T-helper 1 cell (primary cell): ENCODE measurements at regions not wholly inside any gene's neighbourhood (a gene's known extent, or its start where the extent isn't known, plus 50 kb on each side); places are given as distances from the start of the nearest gene placed in this dataset.

Experiments
- DNase-seq, 5 donors: peaks; one replicate each; pipeline ENCODE4 v3.0.0-alpha.2; 2012 to 2020

DNA sequence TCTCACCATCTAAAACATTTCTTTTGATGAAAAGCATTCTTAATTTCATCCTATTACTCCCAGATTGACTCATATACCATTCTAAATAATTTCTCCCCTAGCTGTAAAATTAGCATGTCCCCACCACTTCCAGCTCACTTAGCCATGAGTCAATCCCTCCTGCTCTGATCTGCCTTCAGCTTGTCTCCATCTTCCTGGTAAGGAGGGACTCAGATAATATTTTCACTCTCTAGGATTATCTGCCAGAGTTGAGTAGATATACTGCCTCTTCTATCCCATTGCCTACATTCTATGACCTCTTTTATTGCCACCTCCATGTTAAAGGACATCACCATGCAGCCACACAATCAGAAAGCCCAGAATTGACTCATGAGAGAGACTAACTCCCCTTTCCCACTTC is 348.8 kb upstream of the POU3F2 start:
- DNase-seq, result no peak

GRCh38 chr6:98486057-98486456 is 348.3 kb upstream of the POU3F2 start:
- DNase-seq, result no peak

- no peak for DNase-seq
These were observed 346.8 kb upstream of the POU3F2 start for GRCh38 chr6:98487612-98488011.

DNA sequence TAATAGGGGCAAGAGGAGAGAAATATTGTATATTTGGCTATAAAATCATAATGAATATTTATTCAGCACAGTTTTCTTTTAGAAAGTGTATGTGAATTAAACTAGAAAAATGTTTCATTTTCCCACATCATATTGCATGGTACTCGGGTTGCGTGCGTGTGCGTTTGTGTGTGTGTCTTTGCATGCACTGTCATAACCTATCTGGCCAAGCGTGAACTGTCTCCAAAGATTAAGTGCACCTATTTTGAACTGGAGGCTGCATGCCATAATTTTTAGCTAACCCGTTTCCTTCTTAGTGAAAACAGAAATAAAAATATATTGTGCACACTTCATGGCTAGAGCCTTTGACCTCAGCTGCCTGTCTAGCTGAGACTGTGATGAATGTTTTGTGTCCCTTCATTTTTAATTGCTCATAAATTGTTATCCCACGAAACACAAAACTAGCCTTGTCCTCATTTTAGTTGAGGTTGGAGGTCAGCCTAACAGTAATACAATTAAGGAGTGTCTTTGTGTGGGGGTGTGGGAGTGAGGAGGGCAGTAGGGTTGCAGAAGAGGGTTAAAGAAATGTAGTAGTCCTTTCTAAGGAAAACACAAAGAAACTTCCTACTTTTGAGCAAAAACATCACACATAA is 336.1 kb upstream of the POU3F2 start:
- no peak for DNase-seq

DNA sequence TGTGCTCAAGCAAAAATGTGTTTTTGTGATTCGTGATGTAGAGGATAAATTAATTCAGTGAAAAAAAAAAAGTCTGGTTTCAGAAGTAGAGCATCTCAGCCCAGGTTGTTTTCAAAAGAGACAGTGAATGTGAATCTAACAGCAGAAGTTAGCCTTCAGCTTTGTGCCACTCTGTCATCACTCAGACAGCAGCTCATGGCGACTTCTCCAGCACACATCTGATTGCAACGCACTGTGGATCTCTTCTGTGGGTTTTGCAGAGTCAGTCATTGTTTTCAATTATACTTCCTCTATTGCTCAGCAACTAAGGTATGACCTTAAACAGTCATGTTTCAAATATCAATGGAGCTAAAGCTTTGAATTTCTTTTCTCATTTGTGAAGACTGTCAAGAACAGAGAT is 335.5 kb upstream of the POU3F2 start:
- DNase-seq, result no peak

DNA sequence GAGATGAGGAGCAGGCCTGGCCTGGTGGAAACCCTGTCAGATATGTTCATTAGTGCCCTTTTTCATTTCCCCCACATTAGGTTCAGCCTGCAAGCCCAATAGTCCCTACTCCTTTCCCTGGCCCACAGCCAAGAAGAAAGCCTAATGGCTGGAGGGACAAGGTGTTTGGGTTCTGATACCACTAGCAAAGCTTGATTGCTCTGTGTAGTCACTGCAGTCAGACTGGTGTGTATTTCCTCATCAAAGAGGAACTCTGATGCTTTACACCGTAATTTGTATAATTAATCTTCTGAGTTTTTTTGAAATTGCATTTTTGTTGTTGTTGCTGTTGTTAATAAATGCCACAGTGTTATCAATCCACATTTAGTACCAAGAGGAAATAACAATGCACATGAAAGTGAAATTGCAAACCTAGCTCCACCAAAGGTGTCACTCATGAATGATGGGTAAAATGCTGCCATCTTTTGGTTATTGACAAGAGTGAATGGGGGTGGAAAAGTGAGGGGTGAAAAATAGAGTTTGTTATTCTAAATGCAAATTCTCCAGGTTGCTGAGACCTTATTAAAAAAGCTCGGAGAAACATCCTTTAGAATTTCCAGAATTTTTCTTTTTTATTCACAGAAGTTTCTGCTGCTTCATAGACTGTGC is 320.2 kb upstream of the POU3F2 start:
- DNase-seq, result no peak

- DNase-seq, result no peak
These were observed 319.6 kb upstream of the POU3F2 start for GRCh38 chr6:98514796-98515195.

- DNase-seq, result no peak
These were observed 318.2 kb upstream of the POU3F2 start for GRCh38 chr6:98516206-98516605.

DNA sequence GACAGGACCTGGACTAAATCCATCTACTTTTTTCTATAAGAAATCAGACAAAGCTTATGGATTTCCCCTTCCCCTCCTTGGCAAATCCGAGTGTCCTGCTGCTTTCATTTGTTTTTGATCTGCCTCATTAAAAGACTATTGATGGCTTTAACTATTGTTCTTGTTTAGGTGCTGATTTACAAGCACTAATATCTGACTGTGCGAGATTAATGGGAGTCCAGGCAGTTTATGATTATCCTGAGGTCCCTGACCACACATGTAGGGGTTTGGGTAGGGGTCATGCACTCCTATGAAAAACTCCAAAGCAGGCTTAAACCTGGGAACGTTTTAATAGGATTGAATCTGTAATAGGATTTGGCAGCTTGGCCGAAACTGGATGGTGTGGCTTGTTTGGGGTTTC is 317.5 kb upstream of the POU3F2 start:
- DNase-seq, result no peak

DNA sequence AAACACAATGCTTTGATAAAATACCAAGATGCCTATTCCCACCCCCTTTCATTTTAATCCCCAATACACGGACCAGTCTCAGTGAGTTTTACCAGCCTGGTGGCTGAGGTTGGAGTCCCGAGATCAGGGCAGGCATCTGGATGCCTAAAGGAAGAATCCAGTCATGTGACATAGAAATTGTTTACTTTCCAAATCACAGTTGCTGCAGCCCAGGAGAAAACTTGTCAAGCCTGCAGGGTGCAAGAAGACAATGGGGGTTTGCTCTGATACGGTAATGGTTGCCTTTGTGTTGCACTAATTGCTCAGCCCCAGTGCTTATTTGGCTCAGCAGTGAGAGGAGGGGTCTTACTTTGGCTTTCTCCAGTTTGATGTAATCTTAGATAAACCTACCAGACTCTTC is 308.5 kb upstream of the POU3F2 start:
- no peak for DNase-seq

GRCh38 chr6:98526465-98526864 is 307.9 kb upstream of the POU3F2 start:
- DNase-seq, result no peak

GRCh38 chr6:98529364-98529763 is 305.0 kb upstream of the POU3F2 start:
- DNase-seq, result no peak

- DNase-seq, result no peak
These were observed 303.6 kb upstream of the POU3F2 start for GRCh38 chr6:98530732-98531131.

DNA sequence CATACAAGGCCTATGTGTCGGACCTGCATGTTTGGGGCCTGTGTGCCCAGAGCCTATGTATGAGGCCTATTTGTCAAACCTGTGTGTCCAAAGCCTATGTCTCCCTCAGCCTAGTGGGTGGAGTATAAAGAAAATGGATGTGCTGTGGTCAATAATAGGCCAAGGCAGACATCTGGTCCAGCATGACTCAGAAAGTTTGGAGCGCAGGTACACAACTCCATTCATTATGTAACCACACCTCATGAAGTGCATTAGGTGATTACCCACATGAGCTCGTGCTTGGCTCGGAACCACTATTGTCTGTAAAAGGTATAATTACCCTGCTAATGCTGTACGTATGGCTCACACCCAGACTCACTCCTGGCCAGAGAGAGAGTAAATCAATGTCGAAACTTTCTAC is 302.4 kb upstream of the POU3F2 start:
- no peak for DNase-seq

DNA sequence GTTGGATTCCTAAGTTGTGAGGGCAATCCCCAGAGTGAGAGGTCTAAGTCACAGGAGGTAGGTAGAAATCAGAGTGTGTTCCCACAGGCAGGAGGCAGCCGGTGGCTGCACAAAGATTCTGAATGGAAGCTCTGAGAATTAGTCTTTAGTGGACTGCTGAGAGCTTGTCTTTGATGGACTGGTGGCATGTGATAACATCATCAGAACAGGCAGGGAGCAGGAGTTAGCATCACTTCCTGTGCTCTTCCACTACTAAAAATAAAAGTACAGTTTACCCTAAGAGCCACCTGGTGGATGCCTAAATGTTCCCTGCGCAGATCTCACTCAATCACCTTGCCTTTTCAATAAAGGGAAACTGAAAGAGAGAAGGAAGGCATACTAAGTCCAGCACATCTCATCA is 294.6 kb upstream of the POU3F2 start:
- DNase-seq, result no peak

DNA sequence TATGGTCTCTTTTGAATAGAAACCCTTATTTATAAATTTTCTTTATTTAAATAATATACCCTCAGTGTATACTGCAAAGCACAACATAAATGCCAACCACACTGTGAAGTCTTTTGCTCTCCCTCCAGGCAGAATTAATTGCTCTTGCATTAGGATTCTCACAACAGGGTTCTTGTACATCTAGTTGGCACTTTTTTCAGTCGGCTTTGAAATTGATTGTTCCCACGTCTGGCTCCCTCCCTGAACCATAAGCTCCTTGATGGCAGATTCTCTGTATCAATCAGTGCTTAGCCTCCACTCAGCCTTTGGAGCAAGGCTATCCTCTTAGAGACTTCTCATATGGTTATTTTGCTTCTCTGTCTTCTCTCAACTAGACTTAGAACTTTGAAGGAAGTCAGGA is 288.0 kb upstream of the POU3F2 start:
- DNase-seq, result no peak

- no peak for DNase-seq
These were observed 287.2 kb upstream of the POU3F2 start for GRCh38 chr6:98547151-98547550.

GRCh38 chr6:98547634-98548033 is 286.7 kb upstream of the POU3F2 start:
- no peak for DNase-seq

DNA sequence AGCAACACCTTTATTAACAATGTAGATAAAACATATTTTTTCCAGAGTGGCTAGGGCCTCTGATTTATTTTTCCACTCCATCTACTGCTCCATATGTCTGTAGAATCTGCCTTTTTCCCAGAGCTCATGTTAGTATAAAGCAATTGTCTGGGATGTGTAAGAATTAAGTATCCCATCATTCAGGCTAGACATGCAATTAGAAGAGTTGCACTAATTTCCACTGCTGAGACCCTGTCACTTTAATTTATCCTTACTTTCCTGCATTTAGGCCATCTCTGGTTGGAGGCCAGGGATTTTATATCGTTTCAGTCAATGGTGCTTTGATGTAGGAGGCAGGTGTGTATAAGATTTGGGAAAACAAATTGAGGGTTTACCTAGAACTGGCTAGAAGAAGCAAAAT is 286.1 kb upstream of the POU3F2 start:
- DNase-seq, result no peak

DNA sequence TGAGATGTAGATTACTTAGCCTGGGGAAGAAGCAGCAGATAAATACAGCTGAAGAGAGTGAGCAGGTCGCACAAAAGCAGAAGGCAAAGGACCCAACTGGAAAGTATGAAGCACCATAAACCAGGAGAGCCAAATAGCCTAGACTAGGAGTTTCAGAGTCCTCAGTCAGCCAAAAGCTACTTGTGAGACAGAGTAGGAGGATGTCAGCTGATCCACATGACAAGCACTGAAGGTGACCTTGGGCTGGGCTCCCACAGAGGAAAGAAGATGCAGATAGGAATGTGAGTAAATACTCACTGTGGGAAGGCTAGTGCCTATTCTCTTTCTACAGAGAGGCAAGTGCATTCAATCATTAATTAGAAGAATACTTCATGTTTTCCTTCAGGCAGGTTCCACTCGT is 274.0 kb upstream of the POU3F2 start:
- DNase-seq, result no peak

DNA sequence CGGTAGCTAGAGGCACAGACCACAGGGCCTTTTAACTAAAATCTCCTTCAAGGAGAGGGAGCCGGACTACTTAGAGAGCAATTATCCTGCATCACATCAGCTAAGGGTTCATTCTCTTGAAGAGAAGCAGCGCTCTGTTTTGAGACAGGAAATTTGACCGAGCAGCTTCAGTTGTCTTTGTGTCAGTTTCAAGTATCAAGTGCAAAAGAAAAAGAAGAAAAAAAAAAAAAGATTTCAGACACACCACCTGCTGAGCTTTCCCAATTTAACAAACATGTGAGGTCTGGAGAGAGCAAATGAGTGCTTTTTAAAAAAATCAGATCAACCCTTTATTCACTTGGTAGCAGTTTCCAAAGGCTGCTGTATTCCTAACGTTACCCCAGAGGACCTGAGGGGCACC is 273.5 kb upstream of the POU3F2 start:
- DNase-seq, result no peak

GRCh38 chr6:98566126-98566525 is 268.2 kb upstream of the POU3F2 start:
- no peak for DNase-seq

DNA sequence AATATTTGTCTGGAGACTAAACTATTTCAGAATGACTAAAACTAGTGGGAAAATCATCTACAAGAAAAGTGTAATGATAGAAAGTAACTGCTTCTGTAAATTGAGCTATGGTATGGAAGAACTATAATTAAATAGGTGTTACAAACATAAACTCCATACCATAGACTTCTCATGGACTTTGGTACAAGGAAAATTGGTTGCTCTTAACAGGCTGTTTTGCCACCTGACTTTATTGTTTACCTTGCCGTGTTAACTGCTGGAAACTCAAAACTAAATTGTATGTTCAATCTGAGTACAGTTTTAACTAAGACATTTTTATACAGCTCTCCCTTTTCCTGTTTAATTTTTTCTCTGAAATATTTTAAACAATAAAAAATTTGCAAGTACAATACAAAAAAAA is 261.8 kb upstream of the POU3F2 start:
- no peak for DNase-seq

DNA sequence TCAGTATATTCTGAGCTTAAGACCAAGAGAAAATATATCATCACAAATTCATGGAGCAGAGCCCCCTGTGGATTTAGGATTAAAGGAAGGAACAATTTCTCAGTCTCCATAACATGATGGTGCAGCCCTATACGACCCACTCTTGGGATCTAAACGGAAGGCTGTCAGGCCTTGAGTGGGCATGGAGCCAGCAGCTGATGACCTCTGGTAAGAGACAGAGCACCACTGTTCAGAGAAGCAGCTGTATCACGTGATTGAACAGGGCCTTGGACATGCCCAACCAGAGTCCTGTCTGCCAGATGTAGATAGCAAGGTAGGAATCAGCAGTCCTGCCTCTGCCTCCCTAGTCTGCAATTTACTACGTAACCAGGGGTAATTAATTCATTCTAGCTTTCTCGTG is 259.4 kb upstream of the POU3F2 start:
- DNase-seq, result no peak

DNA sequence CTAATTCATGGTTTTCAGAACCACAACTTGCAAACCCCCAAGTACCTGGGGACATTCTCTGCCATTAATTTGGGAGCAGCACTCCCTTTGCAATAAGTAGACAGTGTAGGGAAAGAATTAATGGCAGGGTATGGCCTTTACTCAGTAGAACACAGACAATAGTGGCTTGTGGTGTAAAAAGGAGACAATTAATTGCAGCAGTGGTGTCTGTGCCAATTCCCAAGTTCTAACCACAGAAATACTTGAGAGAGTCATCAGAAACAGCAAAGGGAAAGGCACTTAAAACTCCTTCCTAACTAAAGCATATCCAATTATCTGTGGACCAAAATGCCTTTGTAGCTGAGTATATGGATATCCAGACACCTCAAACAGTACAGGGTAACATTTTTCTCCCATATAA is 257.6 kb upstream of the POU3F2 start:
- DNase-seq, result no peak
